ENCODE measurements at regions not wholly inside any gene's neighbourhood (a gene's known extent, or its start where the extent isn't known, plus 50 kb on each side); places are given as distances from the start of the nearest gene placed in this dataset.

DNA sequence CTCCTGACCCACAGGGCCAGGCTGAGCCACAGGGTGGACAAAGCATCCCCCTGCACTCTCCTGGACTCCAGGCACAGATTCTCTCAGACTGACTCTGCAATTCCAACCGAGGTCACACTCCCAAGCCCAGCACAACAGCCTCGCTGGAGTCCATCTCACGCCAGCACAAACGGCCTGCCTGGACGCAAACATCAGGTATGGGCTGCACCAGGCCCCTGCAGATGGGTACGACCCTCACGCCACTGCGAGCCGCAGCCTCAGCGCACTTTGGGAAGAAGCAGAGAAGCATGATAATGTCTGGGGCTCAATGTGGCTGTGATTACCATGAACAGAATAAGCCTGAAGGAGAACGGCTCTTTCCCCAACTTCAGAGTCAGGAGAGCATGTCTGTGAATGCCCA is 66.4 kb upstream of the CFAP46 start:
- in situ Hi-C loops (cut with HindIII; ENCODE audit: low sequenced_read_pairs): no loop called here

GRCh38 chr10:133008196-133008595 is 65.8 kb upstream of the CFAP46 start:
- in situ Hi-C loops (cut with HindIII; ENCODE audit: low sequenced_read_pairs): no loop called here

DNA sequence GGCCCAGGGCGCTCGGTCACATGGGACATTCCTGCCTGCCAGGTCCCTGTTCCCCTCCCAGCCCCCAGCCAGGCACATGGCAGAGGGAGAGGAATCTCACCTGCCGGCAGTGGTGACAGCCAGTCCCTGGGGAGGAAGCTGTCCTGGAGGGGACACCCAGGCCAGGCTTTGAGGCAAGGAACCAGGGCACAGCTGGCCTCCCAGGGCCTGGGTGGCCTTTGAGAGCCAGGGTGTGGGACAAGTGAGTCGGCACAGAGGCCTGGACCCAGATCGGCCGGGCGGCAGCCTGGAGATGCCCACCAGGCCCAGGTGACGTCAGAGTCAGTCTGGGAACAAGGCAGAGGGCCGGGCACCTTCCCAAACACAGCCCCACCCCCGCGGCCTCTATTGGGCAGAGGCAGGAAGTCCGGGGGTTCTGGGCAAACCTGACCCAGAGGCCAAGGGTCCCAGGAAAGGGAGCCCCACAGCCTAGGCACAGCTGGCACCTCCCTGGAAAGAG is 65.0 kb upstream of the CFAP46 start:
- in situ Hi-C loops (cut with HindIII; ENCODE audit: low sequenced_read_pairs): no loop called here

- in situ Hi-C loops (cut with HindIII; ENCODE audit: low sequenced_read_pairs): no loop called here
Observed at GRCh38 chr10:133006806-133007205, 64.4 kb upstream of the CFAP46 start.

DNA sequence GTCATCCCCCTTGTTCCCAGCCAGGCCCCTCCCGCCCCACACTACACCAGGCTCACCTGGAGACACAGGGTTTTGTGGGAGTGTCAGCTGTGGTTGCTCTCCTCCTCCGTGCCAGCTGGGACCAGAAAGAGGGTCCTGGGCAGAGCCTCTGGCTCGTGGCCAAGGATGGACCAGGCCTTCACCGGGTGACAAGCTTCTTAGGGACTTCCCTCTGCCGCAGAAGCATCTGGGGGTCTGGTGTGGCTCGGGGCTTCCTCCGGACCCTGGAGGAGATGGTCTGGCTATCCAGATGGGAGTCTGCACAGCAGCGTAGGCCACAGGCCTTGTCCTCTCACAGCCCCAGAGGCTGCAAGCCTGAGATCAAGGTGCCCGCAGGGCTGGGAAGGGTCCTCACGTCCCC is 63.8 kb upstream of the CFAP46 start:
- in situ Hi-C loops (cut with HindIII; ENCODE audit: low sequenced_read_pairs): no loop called here

DNA sequence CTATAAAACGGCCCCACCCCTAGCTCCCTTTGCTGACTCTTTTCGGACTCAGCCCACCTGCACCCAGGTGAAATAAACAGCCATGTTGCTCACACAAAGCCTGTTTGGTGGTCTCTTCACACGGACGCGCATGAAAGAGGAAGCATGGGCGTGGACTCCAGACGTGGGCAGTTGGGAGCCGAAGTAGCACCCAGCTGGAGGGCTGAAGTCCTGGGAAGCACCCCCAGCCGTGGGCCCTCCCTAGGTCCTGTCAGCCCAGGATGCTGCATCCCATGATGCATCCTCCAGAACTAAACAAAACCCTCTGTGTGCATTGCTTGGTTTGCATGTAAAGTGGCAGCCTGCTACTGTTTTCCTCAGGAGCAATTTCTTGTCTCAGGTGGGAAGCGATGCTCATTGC is 62.1 kb upstream of the CFAP46 start:
- in situ Hi-C loops (cut with HindIII; ENCODE audit: low sequenced_read_pairs): no loop called here

GRCh38 chr10:133003188-133003587 is 60.8 kb upstream of the CFAP46 start:
- in situ Hi-C loops (cut with HindIII; ENCODE audit: low sequenced_read_pairs): no loop called here

GRCh38 chr10:133002685-133003084 is 60.3 kb upstream of the CFAP46 start:
- in situ Hi-C loops (cut with HindIII; ENCODE audit: low sequenced_read_pairs): no loop called here

DNA sequence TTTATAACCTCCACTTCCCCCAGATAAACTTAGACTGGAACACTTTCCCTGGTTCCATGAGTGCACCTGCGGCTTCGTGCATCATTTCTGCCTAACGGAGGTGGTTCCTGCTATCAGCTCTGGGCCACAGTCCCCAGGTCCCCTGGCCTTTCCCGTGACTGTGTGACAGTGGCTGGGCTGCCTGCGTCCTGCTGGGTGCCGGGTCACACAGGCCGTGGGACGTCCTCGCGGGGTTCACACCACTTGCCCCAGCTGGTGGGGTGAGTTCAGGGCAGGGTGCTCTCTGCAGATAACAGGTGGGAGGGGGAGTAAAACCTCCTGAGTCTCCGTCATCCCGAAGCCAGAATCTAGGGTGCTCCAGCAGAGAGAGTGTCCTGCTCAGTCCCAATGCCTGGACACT is 58.7 kb upstream of the CFAP46 start:
- in situ Hi-C loops (cut with HindIII; ENCODE audit: low sequenced_read_pairs): no loop called here

DNA sequence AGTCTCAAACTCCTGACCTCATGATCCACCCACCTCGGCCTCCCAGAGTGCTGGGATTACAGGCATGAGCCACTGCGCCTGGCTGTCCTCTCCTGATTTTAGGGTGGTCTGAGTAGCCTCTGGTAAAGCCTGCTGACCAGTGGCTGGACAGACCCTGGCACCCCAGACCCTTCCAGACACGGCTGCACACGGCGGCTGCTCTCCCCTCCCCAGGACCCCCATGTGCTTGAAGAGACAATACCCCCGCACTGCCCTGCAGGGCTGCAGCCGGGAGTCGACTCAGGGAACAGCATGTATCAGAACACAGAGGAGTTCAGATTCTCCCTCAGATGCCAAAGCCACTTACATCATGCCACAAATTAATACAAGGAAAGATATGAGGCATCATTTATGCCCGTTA is 58.3 kb upstream of the CFAP46 start:
- in situ Hi-C loops (cut with HindIII; ENCODE audit: low sequenced_read_pairs): no loop called here

GRCh38 chr10:132997517-132998265 is 55.3 kb upstream of the CFAP46 start:
- in situ Hi-C loops (cut with HindIII; ENCODE audit: low sequenced_read_pairs): no loop called here

- in situ Hi-C loops (cut with HindIII; ENCODE audit: low sequenced_read_pairs): no loop called here
Observed at GRCh38 chr10:132996603-132997343, 54.4 kb upstream of the CFAP46 start.

DNA sequence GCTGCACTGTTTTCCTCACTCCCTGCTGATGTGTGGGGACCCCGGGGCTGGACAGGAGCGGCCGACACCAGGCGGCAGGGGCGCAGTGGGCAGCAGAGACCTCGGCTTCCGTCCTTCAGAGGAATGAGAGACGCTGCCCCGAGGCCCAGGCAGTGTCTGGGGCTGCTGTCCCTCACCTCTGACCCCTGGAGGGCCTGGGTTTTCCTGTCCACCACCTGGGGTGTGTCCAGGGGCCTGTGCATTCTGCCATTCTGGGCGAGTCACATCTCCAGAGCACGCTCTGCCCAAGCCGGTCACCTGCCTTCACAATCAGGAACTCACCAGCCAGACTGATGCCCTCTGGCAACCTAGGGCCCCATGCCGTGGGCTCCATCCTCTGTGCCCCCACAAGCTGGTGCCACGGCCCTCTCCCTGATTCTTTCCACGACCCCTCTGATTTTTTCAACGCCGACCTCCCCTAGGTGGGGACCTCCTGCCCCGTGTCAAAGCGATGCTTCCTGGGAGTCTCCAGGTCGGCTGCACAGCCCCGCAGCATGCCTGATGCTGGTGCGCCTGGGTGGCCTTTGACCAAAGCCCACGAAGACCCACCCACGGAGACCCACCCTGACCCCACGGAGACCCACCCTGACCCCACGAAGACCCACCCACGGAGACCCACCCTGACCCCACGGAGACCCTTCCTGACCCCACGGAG is 53.7 kb upstream of the CFAP46 start:
- in situ Hi-C loops (cut with HindIII; ENCODE audit: low sequenced_read_pairs): no loop called here

- in situ Hi-C loops (cut with HindIII; ENCODE audit: low sequenced_read_pairs): no loop called here
Observed at GRCh38 chr10:132994811-132995210, 52.4 kb upstream of the CFAP46 start.

DNA sequence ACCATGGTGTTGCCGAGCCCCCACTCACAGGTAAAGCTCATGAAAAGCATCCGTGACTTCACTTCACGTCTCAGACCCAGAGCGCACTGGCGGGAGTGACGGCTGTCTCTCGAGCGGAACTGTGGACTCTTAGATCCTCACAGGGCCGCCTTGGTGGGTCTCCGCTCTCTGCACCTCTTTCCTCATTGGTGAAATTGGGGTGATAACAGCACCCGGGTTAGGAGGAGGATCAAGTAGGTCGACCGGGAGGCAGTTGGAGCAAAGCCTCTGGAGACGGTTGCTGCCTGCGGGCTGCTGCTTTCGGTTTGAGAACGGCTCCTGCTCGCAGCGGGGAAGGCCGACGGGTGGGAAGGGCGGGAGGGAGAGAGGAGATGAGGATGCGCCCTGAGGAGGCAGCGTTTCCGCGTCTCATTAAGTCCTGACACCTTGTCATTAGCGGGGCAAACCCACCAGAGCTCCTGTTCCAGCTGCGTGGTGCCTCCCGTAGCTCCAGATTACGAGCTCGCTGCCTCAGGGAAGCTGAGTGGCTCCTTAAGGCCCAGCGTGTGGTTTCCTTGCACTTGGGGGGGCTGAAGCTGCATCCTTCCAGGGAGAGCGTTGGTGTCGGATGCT is 51.9 kb upstream of the CFAP46 start:
- in situ Hi-C loops (cut with HindIII; ENCODE audit: low sequenced_read_pairs): no loop called here

DNA sequence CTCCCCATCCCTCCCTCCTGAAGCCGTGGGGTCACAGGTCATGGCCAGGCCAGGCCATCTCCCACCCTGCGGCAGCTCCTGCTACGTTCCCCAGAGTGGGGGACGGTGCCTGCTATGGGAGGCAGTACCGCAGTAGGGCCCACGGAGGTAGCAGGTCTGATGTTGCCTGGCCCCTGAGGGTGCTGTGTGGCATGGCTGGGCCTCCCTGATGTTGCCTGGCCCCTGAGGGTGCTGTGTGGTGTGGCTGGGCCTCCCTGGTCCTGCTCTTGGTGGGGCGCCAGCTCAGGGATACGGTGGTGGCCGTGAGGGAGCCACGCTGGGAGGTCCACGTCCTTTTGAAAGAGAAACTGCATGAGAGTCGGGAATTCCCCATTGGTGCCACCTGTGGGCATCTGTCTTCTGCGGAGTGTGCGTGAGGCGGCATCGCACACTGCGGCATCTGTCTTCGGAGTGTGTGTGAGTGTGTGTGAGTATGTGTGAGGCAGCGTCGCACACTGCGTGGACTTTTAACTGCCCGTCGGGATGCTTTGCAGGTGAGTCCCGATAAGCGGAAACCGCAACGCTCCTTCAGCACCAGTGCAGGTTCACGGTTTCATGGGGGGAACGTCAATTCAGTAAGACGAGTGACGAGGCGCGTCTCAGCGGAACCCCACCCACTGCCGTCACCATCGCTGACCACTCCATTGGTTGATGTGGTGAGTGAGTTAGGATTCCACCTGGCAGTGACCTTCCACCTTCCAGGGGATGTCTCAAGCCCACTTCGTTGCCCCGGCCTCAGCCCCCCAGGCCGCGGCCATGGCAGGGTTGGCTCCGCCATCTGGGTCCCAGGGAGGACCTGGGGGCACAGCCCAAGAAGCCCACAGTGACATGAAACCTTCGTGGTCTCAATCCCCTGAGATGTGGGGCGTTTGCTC is 51.2 kb upstream of the CFAP46 start:
- in situ Hi-C loops (cut with HindIII; ENCODE audit: low sequenced_read_pairs): no loop called here

- in situ Hi-C loops (cut with HindIII; ENCODE audit: low sequenced_read_pairs): no loop called here
Observed at GRCh38 chr10:132992433-132993215, 50.3 kb upstream of the CFAP46 start.
